Subcutaneous abdominal adipose tissue (tissue), 5 donors: ENCODE measurements at regions not wholly inside any gene's neighbourhood (a gene's known extent, or its start where the extent isn't known, plus 50 kb on each side); places are given as distances from the start of the nearest gene placed in this dataset.

ENCODE experiments used
- H3K27ac ChIP-seq: one replicate; pipeline ENCODE4 v1.7.0; 2013; ENCODE audit warnings: low read depth, mild to moderate bottlenecking, inconsistent platforms, low read length, moderate library complexity
- H3K27me3 ChIP-seq, 5 donors: one replicate each; pipeline ENCODE4 v1.7.0; 2013; ENCODE audit warnings: low read length in 5 of 5, inconsistent platforms in 1 of 5; ENCODE audit not compliant: control insufficient read depth in 5 of 5, insufficient read depth in 4 of 5
- H3K36me3 ChIP-seq, 5 donors: one replicate each; pipeline ENCODE4 v1.7.0; 2013; ENCODE audit warnings: low read length in 5 of 5; ENCODE audit not compliant: control insufficient read depth in 5 of 5, insufficient read depth in 5 of 5
- H3K4me1 ChIP-seq, 5 donors: one replicate each; pipeline ENCODE4 v1.7.0; 2013; ENCODE audit warnings: low read length in 5 of 5, mild to moderate bottlenecking in 3 of 5, moderate library complexity in 1 of 5; ENCODE audit not compliant: control insufficient read depth in 5 of 5, insufficient read depth in 5 of 5
- H3K4me3 ChIP-seq, 5 donors: one replicate each; pipeline ENCODE4 v1.7.0; 2013; ENCODE audit warnings: low read length in 5 of 5, low read depth in 1 of 5
- H3K9ac ChIP-seq, 5 donors: one replicate each; pipeline ENCODE4 v1.7.0; 2013; ENCODE audit warnings: low read length in 5 of 5, mild to moderate bottlenecking in 4 of 5, moderate library complexity in 3 of 5
- H3K9me3 ChIP-seq, 5 donors: one replicate each; pipeline ENCODE4 v1.7.0; 2013; ENCODE audit warnings: low read length in 5 of 5; ENCODE audit not compliant: control insufficient read depth in 5 of 5
- donor health status: healthy.
- donor health status: healthy.
- donor health status: healthy.
- donor health status: healthy.
- donor health status: healthy.

- Histone ChIP-seq H3K27me3 (no peaks in the 10 kb centered on the region), H3K9me3 (no peaks in the 10 kb centered on the region), H3K27ac (no peak overlapping the region), H3K36me3 (no peaks in the 10 kb centered on the region), H3K4me3 (no peak overlapping the region), H3K9ac (no peak overlapping the region), H3K4me1 (peaks cover 0 to 8% (median 5%) of the 10 kb centered on the region in 5 donors)
Measured at GRCh38 chr12:68081561-68081960, 78.0 kb downstream of the IFNG start.

GRCh38 chr12:68080577-68080976 lies 79.0 kb downstream of the IFNG start:
- H3K36me3 ChIP-seq: no peaks in the 10 kb centered on the region
- no peaks in the 10 kb centered on the region for H3K9me3 ChIP-seq
- no peaks in the 10 kb centered on the region for H3K27me3 ChIP-seq
- no peak overlapping the region for H3K9ac ChIP-seq
- no peak overlapping the region for H3K27ac ChIP-seq
- H3K4me3 ChIP-seq: no peak overlapping the region
- H3K4me1 ChIP-seq: no peaks in the 10 kb centered on the region

GRCh38 chr12:68078737-68079136 lies 80.8 kb downstream of the IFNG start:
- no peak overlapping the region for H3K27ac ChIP-seq
- no peaks in the 10 kb centered on the region for H3K4me1 ChIP-seq
- no peak overlapping the region for H3K4me3 ChIP-seq
- no peak overlapping the region for H3K9ac ChIP-seq
- H3K9me3 ChIP-seq: no peaks in the 10 kb centered on the region
- no peaks in the 10 kb centered on the region for H3K27me3 ChIP-seq
- no peaks in the 10 kb centered on the region for H3K36me3 ChIP-seq

- H3K9ac ChIP-seq: no peak overlapping the region
Measured at GRCh38 chr12:68075416-68075815, 84.1 kb downstream of the IFNG start.

GRCh38 chr12:68074306-68075027 lies 85.1 kb downstream of the IFNG start:
- H3K4me3 ChIP-seq: no peak overlapping the region
- no peak overlapping the region for H3K27ac ChIP-seq
- H3K9me3 ChIP-seq: peaks cover 0 to 2% (median 0%) of the 10 kb centered on the region in 5 donors
- H3K4me1 ChIP-seq: no peaks in the 10 kb centered on the region
- H3K27me3 ChIP-seq: no peaks in the 10 kb centered on the region
- H3K9ac ChIP-seq: no peak overlapping the region
- no peaks in the 10 kb centered on the region for H3K36me3 ChIP-seq

More at GRCh38 chr12:68075416-68075815, 84.1 kb downstream of the IFNG start:
- no peak overlapping the region for H3K27ac ChIP-seq
- H3K4me3 ChIP-seq: no peak overlapping the region
- no peaks in the 10 kb centered on the region for H3K27me3 ChIP-seq
- no peaks in the 10 kb centered on the region for H3K9me3 ChIP-seq
- H3K36me3 ChIP-seq: no peaks in the 10 kb centered on the region
- H3K4me1 ChIP-seq: no peaks in the 10 kb centered on the region

- Histone ChIP-seq H3K36me3 (no peaks in the 10 kb centered on the region), H3K9me3 (peaks cover 0 to 15% (median 8%) of the 10 kb centered on the region in 5 donors), H3K9ac (no peak overlapping the region), H3K27me3 (no peaks in the 10 kb centered on the region), H3K27ac (no peak overlapping the region), H3K4me3 (no peak overlapping the region), H3K4me1 (no peaks in the 10 kb centered on the region)
Measured at GRCh38 chr12:68070957-68071356, 81.7 kb downstream of the IFNG-AS1 start.
